Gastroesophageal sphincter (tissue), 3 donors: ENCODE measurements at regions not wholly inside any gene's neighbourhood (a gene's known extent, or its start where the extent isn't known, plus 50 kb on each side); places are given as distances from the start of the nearest gene placed in this dataset.

Source experiments
- EP300 ChIP-seq: sonication (generic); formaldehyde crosslinking; IDR thresholded peaks from one replicate; pipeline ENCODE4 v1.6.1; 2017; ENCODE audit warnings: antibody characterized with exemption, mild to moderate bottlenecking
- POLR2A ChIP-seq, 2 donors: fragments of 450-650 bp; IDR thresholded peaks; one replicate each; pipeline ENCODE4 v1.6.1; 2017; ENCODE audit warnings: antibody characterized with exemption in 2 of 2, mild to moderate bottlenecking in 2 of 2, moderate library complexity in 1 of 2
- POLR2AphosphoS5 ChIP-seq: sonication (generic); formaldehyde crosslinking; IDR thresholded peaks from one replicate; pipeline ENCODE4 v1.6.1; 2017; ENCODE audit warnings: antibody characterized with exemption
- TF ChIP-seq, protein P1 (sequence below), 4 experiments: fragments of 200-600 bp in 2 of 4; fragments of 450-650 bp in 2 of 4; sonication (generic) in 1 of 4; IDR thresholded peaks; one replicate each; pipeline ENCODE4 v1.5.1; 2017 to 2019; ENCODE audit warnings: antibody characterized with exemption in 4 of 4, mild to moderate bottlenecking in 2 of 4, moderate library complexity in 2 of 4

DNA sequence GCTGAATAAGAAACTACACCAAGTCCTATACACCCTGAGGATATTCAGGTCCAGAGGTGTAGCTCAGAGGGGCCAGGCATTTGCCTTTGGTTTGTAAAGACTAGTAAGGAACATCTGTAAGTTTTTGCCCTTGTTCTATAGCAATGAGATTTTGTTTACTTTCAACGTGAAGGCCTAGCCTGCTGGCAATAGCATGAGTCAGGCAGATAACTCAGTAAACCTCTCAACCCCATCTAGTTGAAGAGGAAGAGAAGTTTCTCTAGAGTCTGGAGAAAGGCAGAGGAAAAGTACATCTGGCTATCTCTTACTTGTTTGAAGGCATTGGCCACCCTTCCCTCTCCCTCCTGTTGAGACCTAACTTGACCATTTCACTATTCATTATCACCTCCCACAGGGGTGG lies 70.3 kb upstream of the ZNF521 start:
- TF ChIP-seq, protein P1, sequence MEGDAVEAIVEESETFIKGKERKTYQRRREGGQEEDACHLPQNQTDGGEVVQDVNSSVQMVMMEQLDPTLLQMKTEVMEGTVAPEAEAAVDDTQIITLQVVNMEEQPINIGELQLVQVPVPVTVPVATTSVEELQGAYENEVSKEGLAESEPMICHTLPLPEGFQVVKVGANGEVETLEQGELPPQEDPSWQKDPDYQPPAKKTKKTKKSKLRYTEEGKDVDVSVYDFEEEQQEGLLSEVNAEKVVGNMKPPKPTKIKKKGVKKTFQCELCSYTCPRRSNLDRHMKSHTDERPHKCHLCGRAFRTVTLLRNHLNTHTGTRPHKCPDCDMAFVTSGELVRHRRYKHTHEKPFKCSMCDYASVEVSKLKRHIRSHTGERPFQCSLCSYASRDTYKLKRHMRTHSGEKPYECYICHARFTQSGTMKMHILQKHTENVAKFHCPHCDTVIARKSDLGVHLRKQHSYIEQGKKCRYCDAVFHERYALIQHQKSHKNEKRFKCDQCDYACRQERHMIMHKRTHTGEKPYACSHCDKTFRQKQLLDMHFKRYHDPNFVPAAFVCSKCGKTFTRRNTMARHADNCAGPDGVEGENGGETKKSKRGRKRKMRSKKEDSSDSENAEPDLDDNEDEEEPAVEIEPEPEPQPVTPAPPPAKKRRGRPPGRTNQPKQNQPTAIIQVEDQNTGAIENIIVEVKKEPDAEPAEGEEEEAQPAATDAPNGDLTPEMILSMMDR (IDR thresholded peaks at IDR 0.05), result no peak
- no peak for TF ChIP-seq EP300
- TF ChIP-seq POLR2AphosphoS5, result no peak
- TF ChIP-seq POLR2A (IDR thresholded peaks at IDR 0.05), result no peak
